ENCODE measurements at regions not wholly inside any gene's neighbourhood (a gene's known extent, or its start where the extent isn't known, plus 50 kb on each side); places are given as distances from the start of the nearest gene placed in this dataset.
"Not testable (repeated sequence)": the region's sequence is repeated elsewhere in the genome, so short reads cannot be mapped to it uniquely, and the experiment has no call there.

DNA sequence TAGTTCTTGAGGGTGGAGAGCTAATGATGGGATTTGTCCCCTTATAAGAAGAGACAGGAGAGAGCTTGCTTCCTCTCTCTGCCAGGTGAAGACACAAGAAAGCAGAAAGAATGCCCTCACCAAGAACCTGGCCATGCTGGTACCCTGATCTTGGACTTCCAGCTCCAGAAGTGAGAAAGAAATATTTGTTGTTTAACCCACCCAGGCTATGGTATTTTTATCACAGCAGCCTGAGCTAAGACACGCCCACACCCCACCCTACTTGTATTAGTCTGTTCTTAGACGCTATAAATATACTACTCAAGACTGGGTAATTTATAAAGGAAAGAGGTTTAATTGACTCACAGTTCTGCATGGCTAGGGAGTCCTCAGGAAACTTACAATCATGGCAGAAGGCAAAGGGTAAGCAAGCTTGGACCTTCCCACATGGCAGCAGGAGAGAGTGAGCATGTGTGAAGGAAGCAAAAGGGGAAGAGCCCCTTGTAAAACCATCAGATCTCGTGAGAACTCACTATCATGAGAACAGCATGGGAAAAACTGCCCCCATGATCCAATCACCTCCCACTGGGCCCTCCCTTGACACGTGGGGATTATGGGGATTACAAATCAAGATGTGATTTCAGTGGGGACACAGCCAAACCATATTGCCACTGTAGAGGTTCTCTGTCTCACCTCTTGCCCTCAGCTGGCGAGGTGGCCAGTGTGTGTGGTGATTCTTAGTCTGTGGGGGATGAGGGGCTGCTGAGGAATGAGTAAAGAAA is 57.4 kb upstream of the RCBTB2 start:
- H3K4me3 ChIP-seq (ENCODE audit: low read length) = no peak overlapping the region
- WGBS (ENCODE audit: insufficient coverage) = 67% methylated on average over 3 of the region's 5 CpGs
- Mint-ChIP-seq H3K27ac (no peak overlapping the region), H3K4me1 (peaks cover 19 to 26% of the 10 kb centered on the region in 2 donors), H3K9me3 (no peaks in the 10 kb centered on the region), H3K4me3 (no peak overlapping the region), H3K27me3 (ENCODE audit: low read depth in 2 of 2) (no peaks in the 10 kb centered on the region), H3K36me3 (no peaks in the 10 kb centered on the region)
- ATAC-seq (no peak), DNase-seq (no peak)
- no peaks in the 10 kb centered on the region for H3K9me3 ChIP-seq (ENCODE audit: control insufficient read depth, insufficient read depth, low read length)
- H3K27ac ChIP-seq (ENCODE audit: low read length) = no peak overlapping the region
- H3K36me3 ChIP-seq (ENCODE audit: control insufficient read depth, insufficient read depth, low read length) = no peaks in the 10 kb centered on the region
- H3K27me3 ChIP-seq (ENCODE audit: control insufficient read depth, insufficient read depth, low read length) = no peaks in the 10 kb centered on the region
- intact Hi-C loops (cut with micrococcal nuclease) = no loop called here
- H3K4me1 ChIP-seq (ENCODE audit: control insufficient read depth, insufficient read depth, low read length) = peaks cover 15% of the 10 kb centered on the region
- TF ChIP-seq, protein P1, sequence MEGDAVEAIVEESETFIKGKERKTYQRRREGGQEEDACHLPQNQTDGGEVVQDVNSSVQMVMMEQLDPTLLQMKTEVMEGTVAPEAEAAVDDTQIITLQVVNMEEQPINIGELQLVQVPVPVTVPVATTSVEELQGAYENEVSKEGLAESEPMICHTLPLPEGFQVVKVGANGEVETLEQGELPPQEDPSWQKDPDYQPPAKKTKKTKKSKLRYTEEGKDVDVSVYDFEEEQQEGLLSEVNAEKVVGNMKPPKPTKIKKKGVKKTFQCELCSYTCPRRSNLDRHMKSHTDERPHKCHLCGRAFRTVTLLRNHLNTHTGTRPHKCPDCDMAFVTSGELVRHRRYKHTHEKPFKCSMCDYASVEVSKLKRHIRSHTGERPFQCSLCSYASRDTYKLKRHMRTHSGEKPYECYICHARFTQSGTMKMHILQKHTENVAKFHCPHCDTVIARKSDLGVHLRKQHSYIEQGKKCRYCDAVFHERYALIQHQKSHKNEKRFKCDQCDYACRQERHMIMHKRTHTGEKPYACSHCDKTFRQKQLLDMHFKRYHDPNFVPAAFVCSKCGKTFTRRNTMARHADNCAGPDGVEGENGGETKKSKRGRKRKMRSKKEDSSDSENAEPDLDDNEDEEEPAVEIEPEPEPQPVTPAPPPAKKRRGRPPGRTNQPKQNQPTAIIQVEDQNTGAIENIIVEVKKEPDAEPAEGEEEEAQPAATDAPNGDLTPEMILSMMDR (IDR thresholded peaks at IDR 0.05) = no peak

DNA sequence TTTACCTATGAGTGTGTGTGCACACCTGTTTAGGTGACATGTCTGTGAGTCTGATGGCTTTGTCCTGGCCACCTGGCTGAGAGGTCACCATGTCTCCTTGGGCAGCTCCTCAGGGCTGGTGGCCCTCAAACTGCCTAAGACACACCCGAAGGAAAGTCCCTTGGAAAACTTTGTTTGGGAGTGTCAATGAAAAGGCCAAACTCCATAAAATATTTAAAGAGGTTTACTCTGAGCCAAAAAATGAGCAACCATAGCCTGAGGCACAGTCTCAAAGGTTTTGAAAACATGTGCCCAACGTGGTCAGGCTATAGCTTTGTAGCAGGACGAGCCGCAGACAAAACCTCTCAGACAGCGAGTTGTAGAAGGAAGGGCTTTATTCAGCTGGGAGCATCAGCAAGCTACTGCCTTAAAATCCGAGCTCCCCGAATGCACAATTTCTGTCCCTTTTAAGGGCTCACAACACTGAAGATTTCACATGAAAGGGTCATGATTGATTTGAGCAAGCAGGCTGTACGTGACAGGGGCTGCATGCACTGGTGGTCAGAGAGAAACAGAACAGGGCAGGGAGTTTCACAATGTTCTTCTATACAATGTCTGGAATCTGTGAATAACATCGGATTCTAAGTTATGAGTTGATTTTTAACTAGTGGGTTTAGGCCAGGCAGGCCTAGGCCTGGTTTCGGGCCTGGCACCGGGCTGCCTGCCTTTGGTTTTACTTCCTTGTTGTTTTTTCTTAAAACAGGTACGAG is 58.4 kb upstream of the RCBTB2 start:
- H3K27me3 ChIP-seq (ENCODE audit: control insufficient read depth, insufficient read depth, low read length); H3K4me3 Mint-ChIP-seq; H3K9me3 Mint-ChIP-seq; DNase-seq; H3K36me3 ChIP-seq (ENCODE audit: control insufficient read depth, insufficient read depth, low read length); ATAC-seq; H3K27ac ChIP-seq (ENCODE audit: low read length); intact Hi-C loops (cut with micrococcal nuclease); H3K36me3 Mint-ChIP-seq; H3K9me3 ChIP-seq (ENCODE audit: control insufficient read depth, insufficient read depth, low read length); H3K4me3 ChIP-seq (ENCODE audit: low read length); H3K27me3 Mint-ChIP-seq (ENCODE audit: low read depth in 2 of 2); H3K27ac Mint-ChIP-seq: not testable (repeated sequence)
- 90% methylated on average over 11 of the region's 12 CpGs for WGBS (ENCODE audit: insufficient coverage)
- peaks cover 12% of the 10 kb centered on the region for H3K4me1 ChIP-seq (ENCODE audit: control insufficient read depth, insufficient read depth, low read length)
- peaks cover 9 to 16% of the 10 kb centered on the region in 2 donors for H3K4me1 Mint-ChIP-seq

- H3K27ac Mint-ChIP-seq = no peak overlapping the region
- no peaks in the 10 kb centered on the region for H3K27me3 ChIP-seq (ENCODE audit: control insufficient read depth, insufficient read depth, low read length)
- no peaks in the 10 kb centered on the region for H3K36me3 Mint-ChIP-seq
- no peak overlapping the region for H3K4me3 ChIP-seq (ENCODE audit: low read length)
- intact Hi-C loops (cut with micrococcal nuclease) = no loop called here
- 94% methylated on average over 3 of the region's 4 CpGs for WGBS (ENCODE audit: insufficient coverage)
- H3K27me3 Mint-ChIP-seq (ENCODE audit: low read depth in 2 of 2) = no peaks in the 10 kb centered on the region
- no peaks in the 10 kb centered on the region for H3K36me3 ChIP-seq (ENCODE audit: control insufficient read depth, insufficient read depth, low read length)
- H3K4me1 Mint-ChIP-seq = peaks cover 1 to 8% of the 10 kb centered on the region in 2 donors
- H3K4me3 Mint-ChIP-seq = no peak overlapping the region
- no peaks in the 10 kb centered on the region for H3K9me3 ChIP-seq (ENCODE audit: control insufficient read depth, insufficient read depth, low read length)
- ATAC-seq = no peak
- no peaks in the 10 kb centered on the region for H3K9me3 Mint-ChIP-seq
- H3K4me1 ChIP-seq (ENCODE audit: control insufficient read depth, insufficient read depth, low read length) = peaks cover 4% of the 10 kb centered on the region
- H3K27ac ChIP-seq (ENCODE audit: low read length) = no peak overlapping the region
- TF ChIP-seq, protein P1 (IDR thresholded peaks at IDR 0.05) = no peak
- no peak for DNase-seq
These were observed 59.2 kb upstream of the RCBTB2 start for GRCh38 chr13:48591889-48592687.

DNA sequence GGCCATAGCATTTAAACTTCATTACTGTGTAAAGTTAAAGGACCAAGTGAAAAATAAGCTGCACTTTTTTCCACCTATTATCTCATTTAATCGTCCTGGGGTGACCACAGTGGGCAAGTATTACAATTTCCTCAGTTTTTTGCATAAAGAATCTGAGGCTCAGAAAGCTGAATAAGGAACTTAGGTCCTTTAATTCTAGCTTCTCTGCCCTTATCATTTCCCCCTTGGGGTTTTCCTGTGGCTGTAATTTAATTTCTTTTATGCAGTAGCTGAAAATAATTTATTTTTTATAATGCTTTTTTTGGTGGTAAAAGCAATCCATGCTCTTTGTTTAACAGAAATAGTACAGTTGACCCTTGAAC is 59.8 kb upstream of the RCBTB2 start:
- Mint-ChIP-seq H3K27me3 (ENCODE audit: low read depth in 2 of 2) (no peaks in the 10 kb centered on the region), H3K36me3 (no peaks in the 10 kb centered on the region), H3K9me3 (no peaks in the 10 kb centered on the region), H3K4me3 (no peak overlapping the region), H3K4me1 (peaks cover 0 to 6% of the 10 kb centered on the region in 2 donors), H3K27ac (no peak overlapping the region)
- intact Hi-C loops (cut with micrococcal nuclease) = no loop called here
- H3K36me3 ChIP-seq (ENCODE audit: control insufficient read depth, insufficient read depth, low read length) = no peaks in the 10 kb centered on the region
- no peaks in the 10 kb centered on the region for H3K9me3 ChIP-seq (ENCODE audit: control insufficient read depth, insufficient read depth, low read length)
- H3K27me3 ChIP-seq (ENCODE audit: control insufficient read depth, insufficient read depth, low read length) = no peaks in the 10 kb centered on the region
- H3K27ac ChIP-seq (ENCODE audit: low read length) = no peak overlapping the region
- ATAC-seq (no peak), DNase-seq (no peak)
- no peaks in the 10 kb centered on the region for H3K4me1 ChIP-seq (ENCODE audit: control insufficient read depth, insufficient read depth, low read length)
- H3K4me3 ChIP-seq (ENCODE audit: low read length) = no peak overlapping the region
- TF ChIP-seq, protein P1 (IDR thresholded peaks at IDR 0.05) = no peak
- WGBS (ENCODE audit: insufficient coverage) = 0% methylated on average over 1 of the region's 1 CpG
